GM18508 (cell line): ENCODE measurements at regions not wholly inside any gene's neighbourhood (a gene's known extent, or its start where the extent isn't known, plus 50 kb on each side); places are given as distances from the start of the nearest gene placed in this dataset.
"Not testable (repeated sequence)": the region's sequence is repeated elsewhere in the genome, so short reads cannot be mapped to it uniquely, and the experiment has no call there.

Experiments used
- ATAC-seq: cut with Tn5 transposase; IDR thresholded peaks from one replicate; pipeline ENCODE4 v1.9.1; 2021; ENCODE audit warnings: moderate number of reproducible peaks; ENCODE audit not compliant: insufficient read depth, unreplicated experiment

DNA sequence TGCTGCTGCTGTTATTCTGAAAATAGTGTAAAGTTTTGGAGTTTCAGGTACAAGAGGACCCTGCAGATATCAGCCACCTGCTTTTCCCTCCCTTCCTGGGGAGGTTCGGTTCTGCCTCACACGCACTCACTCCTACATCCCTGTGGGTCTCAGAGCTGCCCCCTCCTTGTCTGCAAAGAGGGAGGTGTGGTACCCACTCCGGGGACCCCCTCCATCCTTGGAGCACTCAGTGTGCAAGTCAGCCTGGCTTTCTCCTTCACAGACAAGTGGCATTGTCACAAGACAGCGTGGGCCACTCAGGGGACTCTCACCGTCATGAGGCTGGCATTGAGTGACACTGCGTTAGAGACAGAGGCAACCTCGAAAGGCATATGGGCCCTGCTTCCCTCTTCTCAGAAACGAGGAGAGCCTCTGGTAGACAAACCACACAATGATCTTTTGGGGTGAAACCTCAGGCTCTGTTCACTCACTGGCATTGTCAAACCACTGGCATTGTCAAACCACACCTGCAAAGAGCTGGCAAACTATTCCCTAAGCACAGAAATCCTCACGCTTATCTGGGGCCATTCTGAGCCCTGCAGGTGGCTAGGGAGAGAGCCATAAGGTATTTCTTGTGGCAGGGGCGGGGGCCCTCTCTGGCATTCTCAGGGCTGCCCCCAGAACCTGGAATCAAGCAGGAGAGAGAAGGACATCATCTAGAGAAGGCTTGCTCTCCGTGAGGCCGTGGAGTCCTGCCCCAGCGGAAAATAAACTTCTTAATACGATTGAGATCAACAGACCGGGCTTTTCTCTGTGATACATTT is 285.0 kb downstream of the SHOX start:
- ATAC-seq, result no peak

DNA sequence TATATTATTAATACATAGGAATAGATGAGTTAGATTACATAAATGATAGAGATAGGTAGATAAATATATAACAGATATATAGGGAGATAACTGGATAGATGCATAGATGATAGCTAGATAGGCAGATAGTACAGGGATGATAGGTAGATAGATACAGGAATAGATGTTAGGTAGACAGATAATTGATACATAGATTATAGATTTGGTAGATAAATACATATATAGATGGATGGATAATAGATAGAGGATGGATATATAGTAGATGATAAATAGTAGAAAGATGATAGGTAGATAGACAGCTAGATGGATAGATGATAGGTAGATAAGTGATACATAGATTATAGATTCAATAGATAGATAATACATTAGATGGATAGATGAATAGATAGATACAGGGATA is 283.6 kb downstream of the SHOX start:
- no peak for ATAC-seq

DNA sequence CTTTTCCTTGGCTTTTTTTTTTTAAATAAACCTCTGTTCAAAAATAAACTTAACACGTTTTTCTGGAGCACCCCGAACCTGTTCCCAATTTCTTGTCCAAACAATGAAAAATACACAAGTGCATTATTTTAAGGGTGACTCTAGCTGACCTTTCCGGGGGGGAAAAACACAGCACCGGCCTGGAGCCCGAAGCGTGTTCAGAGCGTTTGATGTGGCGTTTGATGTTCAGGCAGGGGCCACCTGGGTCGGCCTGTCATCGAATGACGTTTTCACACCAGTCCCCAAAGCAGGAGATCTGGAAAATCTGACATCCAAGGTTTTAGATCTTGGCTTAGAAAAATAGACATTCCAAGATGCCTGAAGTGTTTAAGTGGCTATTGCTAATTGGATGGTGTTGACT is 282.1 kb downstream of the SHOX start:
- no peak for ATAC-seq

DNA sequence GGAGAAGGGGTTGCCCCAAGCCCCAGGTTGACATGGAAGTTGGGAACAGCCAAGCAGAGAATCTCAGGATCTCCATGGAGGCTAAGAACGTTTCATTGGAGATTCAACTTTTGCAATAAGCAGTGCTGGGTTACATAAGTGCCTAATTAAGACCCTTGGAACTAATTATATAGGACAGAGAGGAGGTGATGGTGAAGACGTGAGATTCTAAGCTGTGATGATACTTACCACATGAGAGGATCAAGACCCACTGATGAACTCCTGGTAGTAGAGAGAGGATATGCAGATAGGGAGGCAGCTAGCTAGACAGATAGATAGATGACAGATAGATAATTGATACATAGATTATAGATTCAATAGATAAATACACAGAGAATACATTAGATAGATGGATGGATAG is 278.5 kb downstream of the SHOX start:
- ATAC-seq, result not testable (repeated sequence)

DNA sequence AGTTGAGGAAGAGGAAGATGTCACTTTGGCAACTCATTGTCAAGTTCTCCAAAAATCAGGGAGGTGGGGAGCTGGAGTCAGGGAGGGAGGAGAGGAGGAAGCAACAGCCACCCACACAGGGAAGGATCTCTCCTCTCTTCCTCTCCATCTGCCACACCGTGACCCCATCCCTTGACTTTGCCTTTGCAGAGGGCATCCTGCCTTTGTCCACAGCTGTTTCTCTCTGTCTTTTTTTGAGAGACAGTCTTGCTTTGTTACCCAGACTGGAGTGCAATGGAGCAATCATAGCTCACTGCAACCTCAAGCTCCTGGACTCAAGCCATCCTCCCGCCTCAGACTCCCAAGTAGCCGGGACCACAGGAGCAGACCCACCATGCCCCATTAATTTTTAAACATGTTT is 276.0 kb downstream of the SHOX start:
- ATAC-seq, result no peak

DNA sequence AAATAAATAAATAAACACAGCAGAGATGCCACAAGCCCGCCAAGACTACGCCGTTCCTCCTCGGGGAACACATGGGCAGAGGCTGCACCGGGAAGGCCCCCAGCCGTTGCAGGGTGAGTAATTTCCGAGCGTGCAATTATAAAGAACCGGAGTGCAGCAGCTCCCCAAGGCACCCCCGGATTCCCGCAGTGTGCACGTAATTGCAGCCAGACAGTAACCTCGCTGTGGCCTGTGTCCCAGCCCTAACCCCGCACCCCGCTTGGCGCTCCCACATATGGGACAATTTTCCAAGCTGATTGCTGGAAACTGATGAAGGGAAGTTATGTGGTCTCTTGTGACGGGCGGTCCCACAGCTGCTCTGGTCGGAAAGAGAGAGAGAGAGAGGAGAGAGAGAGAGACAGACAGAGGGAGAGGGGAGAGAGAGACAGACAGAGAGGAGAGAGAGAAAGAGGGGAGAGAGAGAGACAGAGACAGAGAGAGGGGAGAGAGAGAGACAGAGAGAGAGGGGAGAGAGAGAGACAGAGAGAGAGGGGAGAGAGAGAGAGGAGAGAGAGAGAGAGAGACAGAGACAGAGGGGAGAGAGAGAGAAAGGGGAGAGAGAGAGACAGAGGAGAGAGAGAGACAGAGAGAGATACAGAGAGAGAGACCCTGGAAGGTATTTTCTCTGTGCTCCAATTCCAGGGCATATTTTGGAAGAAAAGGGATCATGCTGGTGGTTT is 275.4 kb downstream of the SHOX start:
- no peak for ATAC-seq

DNA sequence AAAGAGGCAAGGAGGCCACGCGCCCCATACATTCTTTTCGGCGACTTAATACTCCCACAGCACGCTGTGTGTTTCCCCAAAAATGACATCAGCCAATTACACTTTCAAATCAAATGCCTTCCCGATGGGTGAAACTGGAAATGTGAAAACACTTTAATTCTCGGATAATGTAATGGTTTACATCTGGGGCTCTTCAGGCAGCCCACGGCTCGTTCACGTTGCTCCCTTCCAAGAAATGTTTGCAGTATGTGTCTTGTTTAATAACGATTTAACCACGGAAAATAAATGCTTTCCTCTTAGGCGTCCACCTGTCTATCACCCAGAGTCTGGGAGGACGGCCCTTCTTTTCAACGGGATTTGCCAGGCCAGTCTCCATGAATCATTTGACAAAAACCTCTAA is 272.5 kb downstream of the SHOX start:
- no peak for ATAC-seq

DNA sequence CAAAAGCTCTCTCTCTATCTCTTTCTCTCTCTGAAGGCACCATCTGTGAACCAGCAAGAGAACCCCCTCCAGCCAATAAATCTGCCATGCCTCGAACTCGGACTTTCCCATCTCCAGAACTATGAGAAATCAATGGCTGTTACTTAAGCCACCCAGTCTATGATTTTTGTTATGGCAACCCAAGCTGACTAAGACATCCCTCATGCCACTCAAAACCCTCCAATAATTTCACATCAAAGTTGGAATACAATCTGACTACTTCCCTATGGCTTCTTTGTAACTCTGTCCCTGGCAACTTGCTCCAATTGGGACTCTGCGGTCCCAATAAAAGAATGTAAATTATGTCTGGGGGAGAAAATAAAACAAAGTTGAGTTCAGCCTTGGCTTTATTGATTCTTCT is 265.7 kb downstream of the SHOX start:
- no peak for ATAC-seq

DNA sequence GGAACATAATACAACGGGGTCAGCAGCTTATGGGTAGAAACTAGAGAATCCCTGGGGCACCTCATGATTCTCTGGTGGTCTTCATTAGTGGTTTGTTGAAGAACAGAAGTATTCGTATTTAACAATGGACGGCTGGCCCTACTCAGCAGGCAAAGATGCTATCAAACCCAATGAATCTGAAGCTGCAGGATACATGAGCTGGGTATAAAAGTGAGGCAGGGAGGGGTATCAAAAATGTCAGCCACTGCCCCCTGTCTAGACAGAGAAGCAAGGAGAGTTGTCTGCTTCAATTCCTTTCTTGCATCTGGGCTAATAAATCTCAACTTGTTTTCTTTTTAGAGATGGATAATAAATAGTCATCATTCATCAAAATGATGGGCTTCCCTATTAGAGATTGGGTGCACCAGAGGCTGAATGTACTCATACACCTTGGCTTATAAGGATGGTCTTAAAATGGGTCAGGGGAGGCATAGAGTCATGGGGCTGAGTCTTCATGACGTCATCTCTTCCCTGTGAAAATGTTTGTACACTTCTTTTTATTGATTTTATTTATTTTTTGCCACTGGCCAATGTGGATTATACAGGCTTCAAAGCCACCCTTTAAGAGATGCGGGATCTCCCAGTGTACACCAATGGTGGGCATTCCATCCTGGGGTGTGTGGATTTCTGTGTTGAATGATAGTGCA is 259.5 kb downstream of the SHOX start:
- no peak for ATAC-seq

DNA sequence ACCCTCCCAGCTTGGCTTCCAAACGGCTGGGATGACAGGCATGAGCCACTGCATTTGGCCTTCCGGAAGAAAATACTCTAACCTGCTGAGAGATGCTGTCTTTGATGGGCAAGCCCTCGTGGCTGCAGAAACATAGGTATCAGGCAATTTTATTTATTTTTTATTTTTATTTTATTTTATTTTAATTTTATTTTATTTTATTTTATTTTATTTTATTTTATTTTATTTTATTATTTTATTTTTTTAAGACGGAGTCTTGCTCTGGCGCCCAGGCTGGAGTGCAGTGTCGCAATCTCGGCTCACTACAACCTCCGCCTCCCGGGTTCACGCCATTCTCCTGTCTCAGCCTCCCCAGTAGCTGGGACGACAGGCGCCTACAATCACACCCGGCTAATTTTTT is 257.1 kb downstream of the SHOX start:
- not testable (repeated sequence) for ATAC-seq

DNA sequence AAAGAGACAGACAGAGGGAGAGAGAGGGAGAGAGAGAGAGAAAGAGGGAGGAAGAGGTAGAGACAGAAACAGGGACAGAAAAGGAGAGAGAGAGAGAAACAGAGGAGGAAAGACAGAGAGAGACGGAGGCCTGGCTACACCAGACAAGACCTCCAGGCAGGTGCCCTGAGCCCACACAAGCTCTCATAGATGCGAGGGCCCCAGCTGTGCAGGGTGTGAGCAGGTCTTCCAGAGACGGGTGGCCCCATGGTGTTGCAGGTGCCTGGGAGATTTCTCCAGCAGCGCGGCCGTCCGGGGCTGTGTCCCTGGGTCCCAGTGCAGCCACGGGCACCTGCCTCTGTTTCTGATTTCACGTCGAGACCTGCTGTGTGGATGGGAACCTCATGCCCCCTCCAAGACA is 253.0 kb downstream of the SHOX start:
- ATAC-seq, result no peak

DNA sequence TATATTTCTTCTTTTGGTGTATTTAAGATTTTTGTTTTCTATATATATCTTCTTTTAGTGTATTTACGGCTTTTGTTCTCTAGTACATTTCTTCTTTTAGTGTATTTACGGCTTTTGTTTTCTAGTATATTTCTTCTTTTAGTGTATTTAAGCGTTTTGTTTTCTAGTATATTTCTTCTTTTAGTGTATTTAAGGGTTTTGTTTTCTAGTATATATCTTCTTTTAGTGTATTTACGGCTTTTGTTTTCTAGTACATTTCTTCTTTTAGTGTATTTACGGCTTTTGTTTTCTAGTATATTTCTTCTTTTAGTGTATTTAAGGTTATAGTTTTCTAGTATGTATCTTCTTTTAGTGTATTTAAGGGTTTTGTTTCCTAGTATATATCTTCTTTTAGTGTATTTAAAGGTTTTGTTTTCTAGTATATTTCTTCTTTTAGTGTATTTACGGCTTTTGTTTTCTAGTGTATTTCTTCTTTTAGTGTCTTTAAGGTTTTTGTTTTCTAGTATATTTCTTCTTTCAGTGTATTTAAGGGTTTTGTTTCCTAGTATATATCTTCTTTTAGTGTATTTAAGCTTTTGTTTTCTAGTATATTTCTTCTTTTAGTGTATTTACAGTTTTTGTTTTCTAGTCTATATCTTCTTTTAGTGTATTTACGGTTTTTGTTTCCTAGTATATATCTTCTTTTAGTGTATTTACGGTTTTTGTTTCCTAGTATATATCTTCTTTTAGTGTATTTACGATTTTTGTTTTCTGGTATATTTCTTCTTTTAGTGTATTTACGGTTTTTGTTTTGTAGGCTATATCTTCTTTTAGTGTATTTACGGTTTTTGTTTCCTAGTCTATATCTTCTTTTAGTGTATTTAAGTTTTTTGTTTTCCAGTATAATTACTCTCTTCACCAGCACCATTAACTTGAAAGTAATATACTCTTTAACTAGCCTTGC is 249.4 kb downstream of the SHOX start:
- not testable (repeated sequence) for ATAC-seq

DNA sequence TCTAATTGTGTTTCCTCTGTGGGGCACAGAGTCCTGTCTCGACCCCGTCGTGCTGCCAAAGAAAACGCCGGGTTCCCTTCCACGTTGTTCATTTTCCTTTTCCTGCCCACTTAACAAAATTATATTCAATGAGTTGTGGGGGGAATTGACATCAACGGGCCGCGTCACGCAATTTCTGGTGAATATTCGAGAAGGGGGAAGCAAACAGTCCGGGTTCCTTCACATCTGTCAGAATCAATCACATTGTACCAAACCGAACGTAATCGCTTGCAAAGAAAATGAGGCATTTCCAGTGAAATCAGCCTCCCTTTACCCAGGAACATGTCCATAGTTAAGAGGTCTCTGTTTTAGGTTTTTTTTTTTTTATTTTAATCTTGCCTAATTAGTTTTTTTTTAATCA is 243.5 kb downstream of the SHOX start:
- ATAC-seq, result no peak

DNA sequence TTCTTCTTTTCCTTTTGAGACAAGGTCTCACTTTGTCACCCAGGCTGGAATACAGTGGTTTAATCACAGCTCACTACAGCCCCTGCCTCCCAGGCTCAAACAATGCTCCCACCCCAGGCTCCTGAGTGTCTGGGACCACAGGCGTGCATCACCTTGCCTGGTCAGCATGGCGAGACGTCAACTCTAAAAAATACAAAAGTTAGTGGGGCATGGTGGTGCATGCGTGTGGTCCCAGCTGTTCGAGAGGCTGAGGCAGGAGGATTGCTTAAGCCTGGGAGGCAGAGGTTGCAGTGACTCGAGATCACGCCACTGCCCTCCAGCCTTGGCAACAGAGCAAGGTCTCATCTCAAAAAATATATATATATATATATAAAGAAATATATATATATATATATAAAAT is 242.4 kb downstream of the SHOX start:
- no peak for ATAC-seq

DNA sequence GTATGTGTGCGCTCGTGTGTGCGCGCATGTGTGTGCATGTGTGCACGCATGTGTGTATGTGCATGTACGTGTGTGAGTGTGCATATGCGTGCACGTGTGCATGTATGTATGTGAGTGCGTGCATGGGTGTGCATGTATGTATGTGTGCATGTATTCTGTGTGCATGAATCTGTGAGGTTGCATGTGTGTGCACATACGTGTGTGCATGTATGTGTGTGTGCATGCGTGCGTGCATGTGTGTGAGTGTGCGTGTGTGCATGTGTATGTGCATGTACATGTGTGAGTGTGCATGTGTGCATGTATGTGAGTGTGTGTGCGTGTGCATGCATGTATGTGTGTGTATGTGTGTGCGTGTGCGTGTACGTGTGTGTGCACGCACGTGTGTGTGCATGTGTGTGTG is 241.5 kb downstream of the SHOX start:
- ATAC-seq, result no peak

DNA sequence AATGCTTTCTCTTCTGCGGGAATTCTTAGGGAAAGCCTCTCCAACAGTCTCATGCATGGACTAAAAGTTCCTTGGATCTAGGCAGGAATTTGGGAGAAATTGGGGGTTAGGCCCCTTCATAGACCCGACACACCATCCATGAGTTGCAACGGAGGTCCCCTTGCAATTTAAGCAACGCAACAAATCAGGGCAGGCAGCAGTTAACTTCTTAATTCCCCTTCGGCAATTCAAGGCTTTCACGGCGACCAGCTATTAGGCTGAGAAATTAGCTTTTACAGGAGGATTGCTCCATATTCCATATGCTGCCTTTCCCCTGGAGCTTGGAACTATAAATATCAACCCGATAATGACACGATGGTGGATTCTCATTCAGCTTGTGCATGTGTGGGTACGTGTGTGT is 241.0 kb downstream of the SHOX start:
- no peak for ATAC-seq

DNA sequence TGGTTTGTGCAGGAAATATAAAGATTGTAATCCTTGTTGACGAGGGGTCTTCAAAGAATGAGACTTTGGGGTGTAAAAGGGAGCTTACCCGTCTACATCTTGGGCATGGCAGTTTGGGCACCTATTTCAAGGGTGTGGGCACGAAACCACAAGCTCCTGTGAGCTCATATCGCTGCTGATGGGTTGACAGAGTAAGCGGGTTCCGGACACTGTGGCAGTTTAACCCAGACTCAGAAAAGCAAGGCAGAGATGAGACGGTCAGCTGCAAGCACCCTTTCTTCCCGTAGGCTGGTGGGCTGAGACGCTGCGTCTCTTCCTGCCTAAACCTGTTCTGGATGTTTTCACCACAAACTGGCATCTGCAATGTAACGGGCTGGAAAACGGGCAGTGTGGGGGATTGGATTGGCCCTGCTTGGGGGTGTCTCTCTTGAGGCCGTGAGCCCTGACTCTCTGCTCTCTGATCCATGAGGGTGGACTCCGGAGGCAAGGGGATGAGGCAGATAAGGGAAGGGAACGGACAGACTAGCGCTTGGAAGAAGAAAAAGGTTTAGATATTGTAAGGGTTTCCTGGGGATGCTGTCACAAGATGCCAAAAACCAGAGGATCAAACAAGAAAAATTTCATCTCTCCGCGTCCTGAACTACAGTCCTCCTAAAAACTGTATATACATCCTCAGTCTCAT is 237.5 kb downstream of the SHOX start:
- ATAC-seq, result no peak

DNA sequence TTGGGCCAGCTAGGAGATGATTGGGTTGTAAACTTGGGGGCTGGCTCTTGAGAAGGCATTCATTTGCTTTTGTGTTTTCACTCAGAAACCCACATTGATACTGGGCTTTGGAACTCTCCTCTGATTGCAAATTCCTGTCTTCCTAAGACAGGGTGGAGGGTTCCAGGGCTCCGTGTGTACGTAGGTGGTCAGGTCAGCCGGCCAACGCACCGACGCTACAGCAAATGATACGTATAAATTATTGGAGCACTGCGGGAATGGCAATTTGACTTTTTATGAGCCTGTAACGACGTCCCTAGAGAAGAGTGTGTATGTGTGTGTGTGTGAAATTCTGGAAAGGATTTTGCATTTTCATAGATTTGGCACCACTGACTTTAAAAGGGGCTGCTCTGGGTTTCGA is 236.9 kb downstream of the SHOX start:
- ATAC-seq, result no peak

DNA sequence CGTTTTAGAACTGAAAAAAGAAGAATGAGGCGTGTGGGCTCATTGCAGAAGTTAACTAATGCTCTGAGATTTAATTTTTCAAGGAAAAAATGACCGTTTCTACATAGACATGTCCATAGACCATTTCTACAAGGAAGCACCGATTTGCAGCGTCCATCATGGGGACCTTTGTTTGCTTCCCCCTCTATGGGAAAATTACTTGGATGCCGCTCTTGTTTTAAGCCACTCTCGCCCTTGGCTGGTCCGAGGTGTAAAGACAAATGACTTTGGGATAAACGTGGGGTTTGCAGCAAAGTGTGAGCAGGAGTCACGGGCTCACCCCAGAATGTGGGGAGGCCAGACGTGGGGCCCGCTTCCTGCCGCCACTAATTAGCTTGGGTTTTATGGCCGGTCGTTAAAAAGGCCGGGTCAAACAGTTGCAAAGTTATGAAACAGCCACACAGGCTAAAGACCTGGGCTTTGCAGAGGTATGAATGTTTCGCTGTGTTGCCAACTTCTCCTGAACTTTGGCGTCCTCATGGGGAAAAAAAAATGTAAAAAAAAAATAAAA is 235.9 kb downstream of the SHOX start:
- no peak for ATAC-seq
